ENCODE measurements at regions not wholly inside any gene's neighbourhood (a gene's known extent, or its start where the extent isn't known, plus 50 kb on each side); places are given as distances from the start of the nearest gene placed in this dataset.

DNA sequence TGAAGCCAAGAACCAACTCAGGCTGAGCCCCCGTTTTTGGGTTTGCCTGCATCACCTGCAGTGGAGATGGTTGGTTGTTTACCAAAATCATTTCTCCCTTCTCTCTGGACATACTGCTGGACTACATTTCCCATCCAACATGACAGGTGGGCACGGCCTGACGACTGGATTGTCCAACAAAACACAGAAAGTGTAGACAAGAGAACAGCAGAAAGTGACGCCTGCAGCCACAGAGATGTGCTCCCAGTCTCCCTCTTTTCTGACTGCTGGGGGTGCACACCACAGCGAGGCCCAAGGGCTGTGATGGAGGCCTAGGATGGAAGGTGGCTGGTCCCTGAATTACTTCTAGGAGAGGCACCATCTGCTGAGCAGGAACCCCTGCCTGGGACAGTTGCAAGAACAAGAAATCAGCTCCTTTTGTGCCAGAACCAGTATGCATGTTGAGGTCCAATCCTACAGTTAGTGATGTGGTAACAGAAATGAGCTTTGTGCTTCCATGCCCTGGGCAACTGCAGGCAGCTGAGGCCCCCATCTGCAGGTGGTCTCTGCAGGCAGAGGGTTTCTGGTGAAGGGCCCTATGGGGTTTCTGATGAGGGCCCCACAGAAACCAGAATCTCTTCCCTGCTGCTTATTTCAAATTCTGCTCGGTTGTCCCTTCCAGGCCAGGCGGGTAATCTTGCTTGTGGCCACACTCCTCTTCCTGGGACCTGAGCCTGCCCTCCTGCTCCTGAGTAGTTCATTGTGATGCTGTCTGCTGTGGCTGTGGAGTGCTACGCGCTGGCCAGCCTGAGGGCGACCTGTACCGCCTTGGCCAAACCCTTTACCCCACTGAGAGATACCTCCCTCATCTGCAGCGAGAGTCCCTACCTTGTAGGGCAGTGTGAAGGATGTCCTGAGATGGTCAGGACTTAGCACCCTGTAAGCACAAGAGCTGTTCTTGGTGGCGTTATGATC is 168.3 kb downstream of the ASB1 start:
- H3K4me3 ChIP-seq (ENCODE audit: low read depth, low read length): no peak overlapping the region
- CTCF ChIA-PET: no interaction called here
- no peak for TF ChIP-seq CTCF (IDR thresholded peaks at IDR 0.05; ENCODE audit: insufficient read depth, low read length, missing control alignments)
- POLR2A ChIA-PET: no interaction called here
- DNase-seq (ENCODE audit: low read depth, low spot score): no peak

GRCh38 chr2:238595750-238596570 is 169.2 kb downstream of the ASB1 start:
- POLR2A ChIA-PET: no interaction called here
- H3K4me3 ChIP-seq (ENCODE audit: low read depth, low read length): no peak overlapping the region
- CTCF ChIA-PET: interaction anchor here (1.0 to 1.1 kb wide), 2 partner anchors 10 to 25 kb away, joined by 3 to 4 read pairs; no protein-coding TSS in a partner anchor
- DNase-seq (ENCODE audit: low read depth, low spot score): no peak
- TF ChIP-seq CTCF (IDR thresholded peaks at IDR 0.05; ENCODE audit: insufficient read depth, low read length, missing control alignments): no peak

GRCh38 chr2:238596571-238597551 is 170.1 kb downstream of the ASB1 start:
- peak; percentile 46 for DNase-seq (ENCODE audit: low read depth, low spot score)
- TF ChIP-seq CTCF (IDR thresholded peaks at IDR 0.05; ENCODE audit: insufficient read depth, low read length, missing control alignments): no peak
- POLR2A ChIA-PET: no interaction called here
- CTCF ChIA-PET: interaction anchor here (0.7 to 1.1 kb wide), 3 partner anchors 11 to 84 kb away, joined by 3 to 4 read pairs (median 3); no protein-coding TSS in a partner anchor
- H3K4me3 ChIP-seq (ENCODE audit: low read depth, low read length): no peak overlapping the region

GRCh38 chr2:238597638-238598528 is 171.2 kb downstream of the ASB1 start:
- DNase-seq (ENCODE audit: low read depth, low spot score): no peak
- POLR2A ChIA-PET: no interaction called here
- H3K4me3 ChIP-seq (ENCODE audit: low read depth, low read length): no peak overlapping the region
- no peak for TF ChIP-seq CTCF (IDR thresholded peaks at IDR 0.05; ENCODE audit: insufficient read depth, low read length, missing control alignments)
- CTCF ChIA-PET: no interaction called here

- no peak for DNase-seq (ENCODE audit: low read depth, low spot score)
- TF ChIP-seq CTCF (IDR thresholded peaks at IDR 0.05; ENCODE audit: insufficient read depth, low read length, missing control alignments): no peak
- ChIA-PET CTCF (no interaction called here), POLR2A (no interaction called here)
- no peak overlapping the region for H3K4me3 ChIP-seq (ENCODE audit: low read depth, low read length)
These were observed 172.2 kb downstream of the ASB1 start for GRCh38 chr2:238598802-238599530.
